ENCODE measurements at regions not wholly inside any gene's neighbourhood (a gene's known extent, or its start where the extent isn't known, plus 50 kb on each side); places are given as distances from the start of the nearest gene placed in this dataset.
"Not testable (repeated sequence)": the region's sequence is repeated elsewhere in the genome, so short reads cannot be mapped to it uniquely, and the experiment has no call there.

GRCh38 chr2:220370764-220371163 is 743.3 kb downstream of the SLC4A3 start:
- DNase-seq, result no peak

- no peak for DNase-seq
These were observed 743.8 kb downstream of the SLC4A3 start for GRCh38 chr2:220371211-220371610.

GRCh38 chr2:220373878-220374277 is 746.4 kb downstream of the SLC4A3 start:
- DNase-seq, result no peak

DNA sequence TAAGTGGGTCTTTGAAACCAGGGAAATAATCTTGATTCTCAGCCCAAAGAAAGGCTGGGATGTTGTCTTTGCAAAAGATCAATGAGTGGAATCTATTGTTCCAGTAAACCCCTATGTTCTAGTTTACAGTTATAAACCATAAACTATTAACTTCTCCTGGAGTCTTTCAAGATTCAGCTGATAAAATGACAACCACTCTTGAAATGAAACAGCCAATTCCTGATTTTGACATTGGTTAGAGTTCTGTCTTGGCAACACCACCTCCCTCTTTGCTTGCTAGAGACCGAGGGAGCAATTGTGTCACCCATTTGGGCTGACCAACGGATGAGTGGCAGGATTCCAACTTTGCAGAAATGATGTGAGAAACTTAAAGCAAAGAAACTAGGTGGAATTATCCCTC is 746.9 kb downstream of the SLC4A3 start:
- no peak for DNase-seq

DNA sequence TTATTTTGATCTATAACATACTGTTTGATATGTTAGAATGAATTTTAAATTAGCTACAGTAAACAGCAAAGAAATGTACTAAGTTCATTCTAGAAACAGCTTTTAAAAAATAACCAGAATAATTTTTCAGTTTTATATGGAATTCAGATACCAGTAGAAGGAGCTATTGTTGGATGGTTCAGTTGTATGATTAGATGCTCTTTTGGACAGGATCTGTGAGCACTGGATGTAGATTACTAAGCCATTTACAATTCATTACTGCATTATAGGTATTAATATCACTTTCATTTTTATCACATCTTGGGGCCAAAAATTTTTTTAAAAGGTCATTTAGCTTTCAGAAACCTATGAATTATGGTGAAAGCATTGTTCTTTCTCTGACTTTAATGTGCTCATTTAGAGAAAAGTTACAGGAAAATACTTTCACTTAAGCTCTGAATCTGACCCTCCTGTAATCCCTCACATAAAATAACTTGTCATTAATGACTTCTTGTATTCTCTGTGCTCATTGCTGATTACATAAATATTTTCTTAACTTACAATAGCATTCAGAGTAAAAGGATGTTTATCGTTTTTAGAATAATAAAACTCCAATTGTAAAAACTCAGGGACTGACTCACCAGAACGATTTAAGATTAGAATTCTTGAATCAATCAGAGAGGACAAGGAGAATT is 750.2 kb downstream of the SLC4A3 start:
- no peak for DNase-seq

DNA sequence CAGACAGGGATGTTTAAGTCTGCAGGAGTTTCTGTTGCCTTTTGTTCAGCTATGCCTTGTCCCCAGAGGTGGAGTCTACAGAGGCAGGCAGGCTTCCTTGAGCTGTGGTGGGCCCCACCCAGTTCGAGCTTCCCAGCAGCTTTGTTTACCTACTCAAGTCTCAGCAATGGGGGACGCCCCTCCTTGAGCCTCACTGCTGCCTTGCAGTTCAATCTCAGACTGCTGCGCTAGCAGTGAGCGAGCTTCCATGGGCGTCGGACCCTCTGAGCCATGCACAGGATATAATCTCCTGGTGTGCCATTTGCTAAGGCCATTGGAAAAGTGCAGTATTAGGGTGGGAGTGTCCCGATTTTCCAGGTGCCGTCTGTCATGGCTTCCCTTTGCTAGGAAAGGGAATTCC is 760.3 kb downstream of the SLC4A3 start:
- not testable (repeated sequence) for DNase-seq

GRCh38 chr2:220393711-220394110 is 766.3 kb downstream of the SLC4A3 start:
- DNase-seq, result no peak

GRCh38 chr2:220394433-220394832 is 767.0 kb downstream of the SLC4A3 start:
- DNase-seq, result no peak

DNA sequence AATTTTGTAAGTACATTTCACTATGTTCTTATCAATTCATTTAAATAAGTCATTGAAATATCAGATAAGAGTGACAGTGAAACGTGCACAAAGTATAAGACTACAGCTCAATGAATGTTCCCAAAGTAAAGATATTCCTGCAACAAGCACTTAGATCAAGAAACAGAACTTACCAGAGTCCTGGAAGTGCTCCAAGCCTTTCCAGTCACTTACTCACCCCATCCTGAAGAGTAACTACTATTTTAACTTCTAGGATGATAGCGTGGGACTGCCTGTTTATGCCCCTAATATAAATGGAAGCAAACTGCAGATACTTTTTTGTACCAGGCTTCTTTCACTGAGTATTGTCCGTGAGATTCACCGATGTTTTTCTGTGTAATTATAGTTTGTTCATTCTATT is 768.9 kb downstream of the SLC4A3 start:
- no peak for DNase-seq

- no peak for DNase-seq
These were observed 782.9 kb downstream of the SLC4A3 start for GRCh38 chr2:220410296-220410695.

GRCh38 chr2:220417503-220417902 is 790.1 kb downstream of the SLC4A3 start:
- no peak for DNase-seq

GRCh38 chr2:220419647-220420046 is 792.2 kb downstream of the SLC4A3 start:
- DNase-seq, result no peak

GRCh38 chr2:220420820-220421219 is 793.4 kb downstream of the SLC4A3 start:
- no peak for DNase-seq

DNA sequence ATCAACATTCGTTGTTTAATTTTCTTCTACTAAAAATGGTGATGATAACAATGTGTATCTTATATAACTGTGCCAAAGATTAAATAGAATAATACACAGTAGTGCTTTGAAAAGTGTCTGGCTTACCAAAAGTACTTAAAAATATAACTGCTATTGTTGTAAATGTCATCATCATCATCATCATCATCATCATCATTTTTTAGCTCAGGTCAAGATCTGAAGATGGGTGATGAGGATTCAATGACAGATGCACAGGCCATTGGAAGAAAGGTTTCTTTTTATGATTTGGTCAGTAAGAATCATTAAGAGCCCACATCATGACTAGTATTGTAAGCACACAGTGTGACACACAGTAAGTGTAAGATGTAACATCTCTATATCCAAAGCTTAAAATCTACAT is 795.2 kb downstream of the SLC4A3 start:
- DNase-seq, result no peak

GRCh38 chr2:220424561-220424960 is 797.1 kb downstream of the SLC4A3 start:
- no peak for DNase-seq

- no peak for DNase-seq
These were observed 805.2 kb downstream of the SLC4A3 start for GRCh38 chr2:220432645-220433044.

- no peak for DNase-seq
These were observed 805.7 kb downstream of the SLC4A3 start for GRCh38 chr2:220433131-220433530.

GRCh38 chr2:220434385-220434784 is 807.0 kb downstream of the SLC4A3 start:
- no peak for DNase-seq

DNA sequence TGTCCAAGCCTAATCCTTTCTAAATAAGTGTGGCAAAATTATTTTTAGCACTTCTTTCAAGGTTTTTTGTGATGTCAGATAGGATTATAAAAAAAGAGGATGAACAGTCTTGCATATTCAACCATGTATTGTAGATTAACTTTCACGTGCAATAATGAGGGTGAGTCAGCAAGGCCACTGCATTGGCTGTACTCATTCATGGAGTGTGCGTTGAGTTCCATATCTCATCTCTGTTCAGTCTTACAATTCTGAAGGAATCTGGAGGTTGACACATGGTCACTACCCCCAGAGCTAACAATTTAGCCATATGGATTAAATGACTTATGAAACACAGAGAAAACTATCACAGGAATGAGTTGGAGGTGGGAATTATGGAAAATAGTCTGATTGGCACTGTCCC is 810.5 kb downstream of the SLC4A3 start:
- DNase-seq, result no peak

DNA sequence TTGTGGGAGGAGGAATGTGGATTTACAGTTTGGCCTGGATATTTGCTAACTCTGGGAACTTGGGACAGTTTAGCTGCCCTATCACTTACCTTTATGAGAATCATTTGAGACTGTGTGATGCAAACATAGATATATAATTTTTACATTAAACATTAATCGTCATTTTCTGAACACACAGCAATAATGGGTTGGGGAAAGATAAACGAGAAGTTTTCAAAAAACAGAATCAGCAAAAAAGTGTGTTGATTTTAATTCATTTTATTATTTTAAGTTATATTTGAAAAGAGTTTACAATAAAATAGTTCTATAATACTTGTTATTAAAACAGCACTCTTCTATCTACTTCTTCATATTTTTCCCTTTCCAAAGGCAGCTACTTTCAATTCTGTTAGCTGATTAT is 813.3 kb downstream of the SLC4A3 start:
- no peak for DNase-seq

DNA sequence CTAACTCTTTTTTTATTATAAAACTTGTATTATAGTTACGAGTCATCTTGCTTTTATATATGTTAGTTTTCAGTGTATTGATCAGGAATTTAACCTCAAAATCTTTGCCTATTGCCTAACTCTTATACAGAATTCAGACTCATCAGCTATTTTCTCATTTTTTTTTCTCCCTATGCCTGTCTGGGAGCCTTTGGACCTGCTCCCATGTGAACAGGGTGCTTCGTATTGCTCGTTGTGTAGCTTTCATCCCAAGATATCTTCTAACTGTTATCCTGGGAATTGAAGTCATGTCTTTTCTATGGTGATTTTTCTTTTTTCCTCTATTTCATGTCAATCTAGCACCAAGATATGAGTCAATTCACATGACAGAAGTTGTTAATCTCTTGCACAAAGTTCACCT is 814.0 kb downstream of the SLC4A3 start:
- DNase-seq, result no peak

DNA sequence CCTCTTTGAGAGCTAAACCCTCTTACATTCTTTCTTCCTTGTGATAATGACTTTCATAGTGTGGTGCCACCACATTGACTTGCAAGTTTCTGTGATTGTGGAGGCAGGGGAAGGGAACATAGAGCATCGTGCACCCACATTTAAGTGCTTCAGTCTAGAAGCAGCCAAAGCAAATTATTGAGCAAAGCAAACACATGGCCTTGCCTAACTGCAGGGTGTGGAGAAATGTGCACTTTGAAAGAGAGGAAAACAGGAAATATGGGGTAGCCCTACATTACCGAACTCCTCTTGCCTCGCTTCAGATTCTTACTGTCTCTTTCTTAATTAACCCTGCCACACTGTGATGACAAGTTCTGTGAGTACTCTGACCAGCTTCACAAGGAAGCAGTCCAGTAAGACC is 814.6 kb downstream of the SLC4A3 start:
- DNase-seq, result no peak

DNA sequence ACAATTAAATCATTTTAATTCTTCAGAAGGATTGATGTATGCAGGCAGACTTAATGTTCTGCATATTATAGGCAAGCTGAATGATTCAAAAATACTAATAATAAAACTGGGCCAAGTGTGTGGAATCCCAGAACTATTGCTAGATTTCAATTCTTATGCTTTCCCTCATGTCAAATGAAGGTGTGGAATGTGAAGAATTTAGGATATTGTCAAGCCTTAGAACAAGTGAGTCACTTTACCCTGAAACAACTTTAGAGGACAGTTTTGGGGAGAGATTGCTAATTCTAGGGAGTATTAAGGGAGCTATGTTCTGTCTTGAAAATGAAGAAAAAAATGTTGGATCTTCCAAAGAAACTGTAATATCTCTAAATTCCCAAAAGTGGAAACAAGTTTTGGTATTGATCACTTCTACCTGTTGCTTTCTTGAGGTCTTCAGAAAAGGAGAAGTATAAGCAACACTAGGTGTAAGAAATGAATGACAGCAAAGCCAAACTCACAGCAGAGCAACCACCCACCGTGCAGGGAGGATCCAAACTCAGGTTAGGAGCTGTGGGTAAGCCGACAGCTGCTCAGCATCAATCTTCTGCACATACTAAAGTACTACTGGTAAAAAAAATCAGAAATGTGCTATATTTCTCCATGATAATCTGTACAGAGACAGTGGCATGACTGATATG is 818.1 kb downstream of the SLC4A3 start:
- DNase-seq, result no peak

DNA sequence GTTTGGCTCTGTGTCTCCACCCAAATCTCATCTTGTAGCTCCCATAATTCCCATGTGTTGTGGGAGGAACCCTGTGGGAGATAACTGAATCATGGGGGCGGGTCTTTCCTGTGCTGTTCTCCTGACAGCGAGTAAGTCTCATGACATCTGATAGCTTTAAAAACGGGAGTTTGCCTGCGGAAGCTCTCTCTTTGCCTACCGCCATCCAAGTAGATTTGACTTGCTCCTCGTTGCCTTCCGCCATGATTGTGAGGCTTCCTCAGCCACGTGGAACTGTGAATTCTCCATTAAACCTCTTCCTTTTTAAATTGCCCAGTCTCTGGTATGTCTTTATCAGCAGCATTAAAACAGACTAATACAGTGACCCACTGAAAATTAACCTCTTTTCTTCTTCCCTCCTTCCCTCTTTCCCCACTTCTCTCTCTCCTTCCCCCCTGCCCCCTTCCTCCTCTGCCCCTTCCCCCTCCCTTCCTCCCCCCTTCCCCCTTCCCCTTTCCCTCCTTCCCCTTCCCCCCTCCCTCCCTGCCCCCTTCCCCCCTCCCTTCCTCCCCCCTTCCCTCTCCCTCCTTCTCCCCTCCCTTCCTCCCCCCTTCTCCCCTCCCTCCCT is 818.8 kb downstream of the SLC4A3 start:
- DNase-seq, result no peak

DNA sequence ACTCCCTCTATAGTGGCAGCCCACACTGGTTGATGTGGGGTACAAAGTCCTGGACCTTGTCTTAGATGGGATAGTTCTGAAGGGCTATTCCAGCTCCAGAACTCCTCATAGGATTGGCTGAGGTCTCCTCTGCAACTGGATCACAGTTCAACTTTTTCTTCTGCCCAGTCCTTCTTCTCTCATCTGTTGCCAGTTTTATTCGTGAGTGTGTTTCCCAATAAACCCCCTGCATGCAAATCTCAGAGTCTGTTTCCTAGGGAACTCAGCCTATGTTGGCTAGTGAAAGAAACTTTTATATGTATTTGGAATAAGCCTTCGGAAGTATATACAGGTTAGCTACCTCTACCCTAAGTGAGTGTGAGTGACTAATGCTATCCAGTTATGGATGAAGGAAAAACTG is 823.4 kb downstream of the SLC4A3 start:
- DNase-seq, result no peak

All from NCI-H2107 (cell line).